ENCODE measurements at regions not wholly inside any gene's neighbourhood (a gene's known extent, or its start where the extent isn't known, plus 50 kb on each side); places are given as distances from the start of the nearest gene placed in this dataset.

GRCh38 chr16:80355335-80355734 is 185.5 kb upstream of the DYNLRB2 start (continued):
- no peak for TF ChIP-seq ZNF396 (CRISPR knock-in tag; IDR thresholded peaks at IDR 0.05; ENCODE audit: borderline replicate concordance)
- no peak for TF ChIP-seq ARID4B (CRISPR knock-in tag; IDR thresholded peaks at IDR 0.05; ENCODE audit: borderline replicate concordance)

GRCh38 chr16:80350061-80350460 is 190.7 kb upstream of the DYNLRB2 start:
- H3K27ac Mint-ChIP-seq, result no peak overlapping the region
- peaks cover 13% of the 10 kb centered on the region for H3K9me3 Mint-ChIP-seq
- CTCF ChIA-PET, result interaction anchor here (0.7 kb wide), 1 partner anchor 9 kb away, joined by 3 read pairs; no protein-coding TSS in a partner anchor
- POLR2A ChIA-PET, result no interaction called here
- ATAC-seq (no peak), DNase-seq (ENCODE audit: low spot score) (no peak)
- H3K4me1 Mint-ChIP-seq, result 0 out of 2 replicates have a peak, but pooled peaks cover 3% of the 10 kb centered on the region
- H3K4me3 Mint-ChIP-seq, result no peak overlapping the region
- TF ChIP-seq KAT7 (CRISPR knock-in tag; IDR thresholded peaks at IDR 0.05; ENCODE audit: borderline replicate concordance), result no peak
- no peak for TF ChIP-seq TP53 (CRISPR knock-in tag; IDR thresholded peaks at IDR 0.05)
- no peak for TF ChIP-seq OVOL2 (CRISPR knock-in tag; IDR thresholded peaks at IDR 0.05; ENCODE audit: borderline replicate concordance)
- TF ChIP-seq JAZF1 (CRISPR knock-in tag; IDR thresholded peaks at IDR 0.05), result no peak
- no peaks in the 10 kb centered on the region for H3K36me3 Mint-ChIP-seq
- no peaks in the 10 kb centered on the region; the same call in 1 of the 2 replicates for H3K27me3 Mint-ChIP-seq (ENCODE audit: low read depth)

- Mint-ChIP-seq H3K36me3 (no peaks in the 10 kb centered on the region), H3K27me3 (ENCODE audit: low read depth) (no peaks in the 10 kb centered on the region; the same call in 1 of the 2 replicates), H3K4me3 (no peak overlapping the region), H3K4me1 (0 out of 2 replicates have a peak, but pooled peaks cover 3% of the 10 kb centered on the region), H3K27ac (no peak overlapping the region), H3K9me3 (peaks cover 13% of the 10 kb centered on the region)
- no peak for TF ChIP-seq EMX1 (CRISPR knock-in tag; IDR thresholded peaks at IDR 0.05)
- CTCF ChIA-PET, result no interaction called here
- no peak for DNase-seq (ENCODE audit: low spot score)
- POLR2A ChIA-PET, result no interaction called here
- no peak for ATAC-seq
Measured at GRCh38 chr16:80347900-80348299, 192.9 kb upstream of the DYNLRB2 start.

- ATAC-seq (no peak), DNase-seq (ENCODE audit: low spot score) (no peak)
- no peaks in the 10 kb centered on the region for H3K36me3 Mint-ChIP-seq
- H3K27ac Mint-ChIP-seq, result no peak overlapping the region
- peaks cover 13% of the 10 kb centered on the region for H3K9me3 Mint-ChIP-seq
- no peaks in the 10 kb centered on the region; the same call in 1 of the 2 replicates for H3K27me3 Mint-ChIP-seq (ENCODE audit: low read depth)
- no peak overlapping the region for H3K4me3 Mint-ChIP-seq
- TF ChIP-seq GRHL2 (CRISPR knock-in tag; IDR thresholded peaks at IDR 0.05; ENCODE audit: insufficient replicate concordance, severe bottlenecking), result no peak
- POLR2A ChIA-PET, result interaction anchor here (0.6 kb wide), 1 partner anchor 584 kb away, joined by 3 read pairs; no protein-coding TSS in a partner anchor
- 0 out of 2 replicates have a peak, but pooled peaks cover 3% of the 10 kb centered on the region for H3K4me1 Mint-ChIP-seq
- CTCF ChIA-PET, result no interaction called here
Measured at GRCh38 chr16:80347002-80347401, 193.8 kb upstream of the DYNLRB2 start.

GRCh38 chr16:80346111-80346632 is 194.6 kb upstream of the DYNLRB2 start:
- 0 out of 2 replicates have a peak, but pooled peaks have one; percentile 26 for ATAC-seq
- DNase-seq (ENCODE audit: low spot score), result no peak
- Mint-ChIP-seq H3K36me3 (no peaks in the 10 kb centered on the region), H3K4me3 (no peak overlapping the region), H3K27me3 (ENCODE audit: low read depth) (no peaks in the 10 kb centered on the region; the same call in 1 of the 2 replicates), H3K9me3 (peaks cover 13% of the 10 kb centered on the region), H3K27ac (no peak overlapping the region), H3K4me1 (0 out of 2 replicates have a peak, but pooled peaks cover 3% of the 10 kb centered on the region)
- ChIA-PET CTCF (interaction anchor here (0.8 kb wide), 1 partner anchor 120 kb away, joined by 3 read pairs; no protein-coding TSS in a partner anchor), POLR2A (no interaction called here)
- no peak for TF ChIP-seq ATF1 (CRISPR knock-in tag; IDR thresholded peaks at IDR 0.05)
- no peak for TF ChIP-seq NFATC4 (CRISPR knock-in tag; IDR thresholded peaks at IDR 0.05)
- TF ChIP-seq USF2 (CRISPR knock-in tag; IDR thresholded peaks at IDR 0.05), result no peak
- no peak for TF ChIP-seq ZNF232 (CRISPR knock-in tag; IDR thresholded peaks at IDR 0.05)
- TF ChIP-seq FOXP4 (CRISPR knock-in tag; IDR thresholded peaks at IDR 0.05), result no peak

Data from WTC11 (cell line).